ENCODE measurements at regions not wholly inside any gene's neighbourhood (a gene's known extent, or its start where the extent isn't known, plus 50 kb on each side); places are given as distances from the start of the nearest gene placed in this dataset.

- TF ChIP-seq IRF2 (CRISPR knock-in tag; IDR thresholded peaks at IDR 0.05) (no peak), ETS1 (conservative IDR thresholded peaks at IDR 0.05; ENCODE audit: control insufficient read depth, low read depth, low read length) (no peak), ERF (CRISPR knock-in tag; IDR thresholded peaks at IDR 0.05) (no peak), THRAP3 (IDR thresholded peaks at IDR 0.05; ENCODE audit: borderline replicate concordance) (no peak), TAF9B (IDR thresholded peaks at IDR 0.05; ENCODE audit: partially characterized antibody) (no peak), IRF9 (tag; IDR thresholded peaks at IDR 0.05) (no peak), SMC3 (conservative IDR thresholded peaks at IDR 0.05; ENCODE audit: insufficient read depth, low read depth, low read length) (peak; percentile 88), SREBF1 (IDR thresholded peaks at IDR 0.05; ENCODE audit: borderline replicate concordance, low read depth, low read length) (no peak), AFF1 (IDR thresholded peaks at IDR 0.05; ENCODE audit: low read depth in 1 of 2, partially characterized antibody in 2 of 2) (no peak), ZSCAN29 (IDR thresholded peaks at IDR 0.05) (no peak), TCFL5 (CRISPR knock-in tag; conservative IDR thresholded peaks at IDR 0.05) (no peak), DPF2 (IDR thresholded peaks at IDR 0.05) (no peak), SIN3A (IDR thresholded peaks at IDR 0.05; ENCODE audit: borderline replicate concordance in 2 of 2, control insufficient read depth in 1 of 2, low read depth in 2 of 2, low read length in 2 of 2) (no peak), ZNF140 (CRISPR knock-in tag; IDR thresholded peaks at IDR 0.05) (no peak)
- TF ChIP-seq, protein P1, sequence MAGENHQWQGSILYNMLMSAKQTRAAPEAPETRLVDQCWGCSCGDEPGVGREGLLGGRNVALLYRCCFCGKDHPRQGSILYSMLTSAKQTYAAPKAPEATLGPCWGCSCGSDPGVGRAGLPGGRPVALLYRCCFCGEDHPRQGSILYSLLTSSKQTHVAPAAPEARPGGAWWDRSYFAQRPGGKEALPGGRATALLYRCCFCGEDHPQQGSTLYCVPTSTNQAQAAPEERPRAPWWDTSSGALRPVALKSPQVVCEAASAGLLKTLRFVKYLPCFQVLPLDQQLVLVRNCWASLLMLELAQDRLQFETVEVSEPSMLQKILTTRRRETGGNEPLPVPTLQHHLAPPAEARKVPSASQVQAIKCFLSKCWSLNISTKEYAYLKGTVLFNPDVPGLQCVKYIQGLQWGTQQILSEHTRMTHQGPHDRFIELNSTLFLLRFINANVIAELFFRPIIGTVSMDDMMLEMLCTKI (IDR thresholded peaks at IDR 0.05; ENCODE audit: partially characterized antibody) = no peak
- TF ChIP-seq, protein P2, sequence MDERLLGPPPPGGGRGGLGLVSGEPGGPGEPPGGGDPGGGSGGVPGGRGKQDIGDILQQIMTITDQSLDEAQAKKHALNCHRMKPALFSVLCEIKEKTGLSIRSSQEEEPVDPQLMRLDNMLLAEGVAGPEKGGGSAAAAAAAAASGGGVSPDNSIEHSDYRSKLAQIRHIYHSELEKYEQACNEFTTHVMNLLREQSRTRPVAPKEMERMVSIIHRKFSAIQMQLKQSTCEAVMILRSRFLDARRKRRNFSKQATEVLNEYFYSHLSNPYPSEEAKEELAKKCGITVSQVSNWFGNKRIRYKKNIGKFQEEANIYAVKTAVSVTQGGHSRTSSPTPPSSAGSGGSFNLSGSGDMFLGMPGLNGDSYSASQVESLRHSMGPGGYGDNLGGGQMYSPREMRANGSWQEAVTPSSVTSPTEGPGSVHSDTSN (CRISPR knock-in tag; IDR thresholded peaks at IDR 0.05; ENCODE audit: low read depth) = no peak
- TF ChIP-seq, protein P2 (tag; conservative IDR thresholded peaks at IDR 0.05; ENCODE audit: low read depth) = no peak
Observed at GRCh38 chr11:70755410-70756158, 357.3 kb downstream of the CTTN start (continued).

Data from K562 (cell line).